ENCODE measurements at regions not wholly inside any gene's neighbourhood (a gene's known extent, or its start where the extent isn't known, plus 50 kb on each side); places are given as distances from the start of the nearest gene placed in this dataset.
"Not testable (repeated sequence)": the region's sequence is repeated elsewhere in the genome, so short reads cannot be mapped to it uniquely, and the experiment has no call there.

DNA sequence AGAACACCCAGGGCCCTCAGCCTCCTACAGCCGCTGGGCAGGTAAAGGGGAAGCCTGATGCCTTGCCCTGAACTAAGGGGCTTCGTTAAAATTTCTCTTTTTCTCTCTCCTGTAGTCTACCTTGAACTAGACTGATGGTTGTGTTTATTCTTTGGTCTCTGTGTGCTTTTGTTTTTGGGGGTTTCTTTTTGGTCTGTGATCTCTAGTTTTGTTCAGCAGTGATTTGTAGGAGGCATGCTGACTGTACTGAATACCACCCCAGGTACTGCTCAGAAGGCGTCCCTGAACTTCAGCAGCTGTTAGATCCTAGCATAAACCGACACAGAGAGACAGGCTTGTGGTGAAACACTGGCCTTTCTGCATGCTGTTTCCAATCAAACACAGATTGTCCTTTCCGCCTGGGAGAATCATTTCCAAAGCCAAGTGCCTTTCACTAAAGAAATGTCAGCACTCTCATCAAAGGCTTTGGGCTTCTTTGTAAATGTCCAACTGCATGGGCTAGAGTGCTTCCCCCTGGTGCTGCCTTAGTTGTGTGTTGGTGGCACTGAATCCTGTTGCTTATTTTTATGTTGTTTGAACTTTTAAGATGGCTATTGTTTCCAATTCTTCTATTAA lies 364.7 kb upstream of the SASH1 start:
- DNase-seq, result no peak

DNA sequence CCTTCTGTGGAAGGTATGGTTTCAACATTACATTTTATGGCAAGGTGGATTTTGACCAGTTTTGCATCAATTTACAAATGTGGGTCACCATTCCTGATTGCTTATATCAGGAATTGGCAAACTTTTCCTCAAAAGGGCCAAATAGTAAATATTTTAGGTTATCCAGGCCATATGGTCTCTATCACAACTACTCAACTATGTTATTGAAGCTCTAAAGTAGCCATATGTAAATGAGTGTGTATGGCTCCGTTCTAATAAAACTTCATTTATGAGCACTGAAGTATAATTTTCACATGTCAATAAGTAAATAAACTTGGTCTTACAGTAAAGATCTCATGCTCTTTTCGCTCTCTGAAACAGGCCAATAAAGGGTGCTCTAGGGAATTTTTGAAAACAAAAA lies 362.7 kb upstream of the SASH1 start:
- DNase-seq, result no peak

DNA sequence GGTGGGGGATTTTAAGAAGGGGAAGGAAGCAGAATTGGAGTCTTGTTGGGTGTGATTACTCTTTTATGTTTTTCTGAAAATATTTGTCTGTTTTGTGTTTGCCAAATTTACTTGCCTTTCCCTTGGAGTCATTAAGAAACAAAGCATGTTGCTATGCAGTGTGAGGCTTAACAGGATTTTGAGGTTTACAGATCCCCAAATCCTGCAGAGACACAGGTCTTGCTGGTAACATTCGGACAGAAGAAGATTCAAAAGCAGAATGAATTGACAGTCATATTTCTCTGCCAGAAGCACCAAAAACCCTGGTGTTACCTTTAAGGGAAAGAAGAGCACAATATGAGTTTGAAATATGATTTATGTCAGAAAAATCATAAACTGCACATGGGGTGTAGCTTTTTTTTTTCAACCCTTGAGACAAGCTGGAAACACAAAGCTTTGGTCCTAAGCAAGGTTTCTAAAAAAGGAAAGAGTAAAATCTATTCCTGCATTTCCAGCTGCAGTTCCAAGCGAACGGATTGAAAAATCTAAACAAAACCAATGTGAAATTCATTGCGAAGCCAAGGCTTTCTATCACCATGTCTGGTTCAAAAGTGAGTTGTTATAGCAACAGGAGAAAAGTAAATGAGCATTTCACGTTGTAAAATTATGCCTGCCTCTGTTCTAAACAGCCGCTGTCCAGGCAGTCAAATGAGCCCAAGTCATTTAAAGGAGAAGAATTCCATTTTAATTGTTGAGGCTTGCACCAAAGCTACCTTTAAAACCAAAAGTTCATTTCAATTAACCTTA lies 358.9 kb upstream of the SASH1 start:
- no peak for DNase-seq

DNA sequence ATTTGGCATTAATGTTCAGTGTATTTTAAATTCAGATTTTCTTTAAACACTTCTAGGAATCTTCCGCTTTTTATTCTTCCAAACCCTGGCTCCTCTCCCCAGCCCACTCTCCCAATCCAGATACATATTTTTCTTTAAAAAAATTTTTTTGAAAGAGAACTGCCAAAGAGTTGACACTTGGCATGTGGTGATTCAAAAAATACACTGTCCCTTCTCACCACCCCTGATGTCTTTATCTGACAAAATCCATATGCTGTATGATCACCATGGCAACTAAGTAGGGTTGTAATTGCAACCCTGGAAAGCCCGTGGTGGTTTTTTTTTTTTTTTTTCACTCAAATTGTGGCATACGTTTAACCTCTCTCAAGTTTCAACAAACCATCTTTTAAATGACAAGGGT lies 355.8 kb upstream of the SASH1 start:
- no peak for DNase-seq

DNA sequence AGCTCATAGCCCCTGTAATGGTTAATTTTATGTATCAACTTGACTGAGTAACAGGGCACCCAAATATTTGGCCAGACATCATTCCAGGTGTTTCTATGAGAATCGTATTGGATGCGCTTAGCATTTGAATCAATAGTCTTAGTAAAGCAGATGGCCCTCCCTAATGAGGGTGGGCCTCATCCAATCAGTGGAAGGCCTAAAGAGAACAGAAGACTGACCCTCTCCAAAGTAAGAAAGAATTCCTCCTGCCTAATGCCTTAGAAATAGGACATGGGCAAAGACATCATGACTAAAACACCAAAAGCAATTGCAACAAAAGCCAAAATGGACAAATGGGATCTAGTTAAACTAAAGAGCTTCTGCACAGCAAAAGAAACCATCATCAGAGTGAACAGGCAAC lies 352.5 kb upstream of the SASH1 start:
- DNase-seq, result no peak

DNA sequence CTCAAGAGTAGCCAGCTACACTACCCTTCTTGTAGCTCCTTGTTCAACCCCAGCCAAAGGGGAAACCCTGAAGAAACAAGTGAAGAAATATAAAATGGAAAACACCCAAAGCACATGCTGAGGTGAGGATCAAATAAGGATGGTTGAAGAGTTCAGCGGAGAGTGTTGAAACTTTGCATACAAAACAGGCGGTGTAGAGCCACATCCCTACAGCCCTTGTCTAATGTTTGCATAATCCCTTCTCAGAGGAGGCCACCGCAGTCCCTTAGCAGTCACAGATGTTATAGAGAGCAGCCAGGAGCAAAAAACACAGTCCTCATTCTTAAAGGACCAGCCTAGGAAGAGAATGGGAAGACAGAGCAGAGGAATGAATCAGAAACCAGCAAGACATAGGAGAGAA lies 350.7 kb upstream of the SASH1 start:
- DNase-seq, result no peak

DNA sequence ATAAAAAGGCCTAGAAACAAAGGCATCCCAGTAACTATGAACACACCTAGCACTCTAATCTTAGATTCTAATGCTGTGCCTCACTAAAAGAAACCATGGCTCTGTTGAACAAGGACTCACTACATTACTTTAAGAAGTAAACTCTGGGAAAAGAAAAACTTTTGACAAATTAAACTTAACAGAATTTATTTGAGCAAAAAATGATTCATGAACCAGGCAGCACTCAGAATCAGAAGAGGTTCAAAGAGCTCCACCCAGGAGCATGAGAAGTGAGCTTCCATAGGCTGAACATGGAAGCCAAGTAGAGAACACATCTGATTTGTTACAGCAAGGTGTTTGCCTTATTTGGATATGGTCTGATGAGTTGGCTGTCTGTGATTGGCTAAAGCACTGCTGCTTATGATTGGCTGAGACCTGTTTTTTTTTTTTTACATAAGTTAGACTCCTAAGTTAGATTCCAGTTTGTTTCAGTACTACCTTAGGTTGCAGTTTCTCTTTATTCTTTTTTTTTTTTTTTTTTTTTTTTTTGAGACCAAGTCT lies 343.6 kb upstream of the SASH1 start:
- DNase-seq, result no peak

DNA sequence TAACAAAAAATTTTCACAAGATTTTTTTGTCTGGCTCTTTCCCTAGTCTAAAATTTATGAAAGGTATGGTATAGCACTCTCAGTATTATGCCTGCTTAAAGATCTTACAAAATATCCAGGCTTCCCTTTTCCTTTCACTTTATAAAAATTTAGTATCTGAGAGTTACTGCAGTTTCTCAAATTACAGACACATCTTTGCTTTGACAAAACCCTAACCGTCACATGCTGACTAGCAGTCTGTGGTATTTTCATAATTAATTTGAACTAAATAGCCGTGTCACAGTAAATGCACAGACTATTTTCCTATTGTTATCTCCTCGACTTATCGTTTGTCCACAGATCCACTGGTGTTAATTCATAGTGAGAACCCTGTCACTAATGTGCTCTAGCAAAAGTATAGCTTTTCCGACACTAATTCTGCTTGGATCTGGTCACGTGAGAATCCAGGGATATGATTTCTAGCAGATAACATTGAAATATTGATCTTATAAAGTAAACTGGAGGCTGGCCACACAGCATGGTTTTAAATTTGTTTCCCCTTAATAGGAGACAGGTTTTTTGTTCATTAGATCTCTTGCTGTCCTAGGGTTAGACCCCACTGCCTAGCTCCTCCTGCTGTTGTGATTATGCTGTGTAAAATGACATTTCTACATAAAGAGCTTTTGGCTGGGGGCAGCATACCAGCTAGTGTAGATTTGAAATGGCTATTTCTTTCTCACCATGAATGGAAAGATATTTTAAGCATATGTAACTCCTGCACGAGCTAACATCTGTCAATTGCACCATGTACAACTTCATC lies 340.6 kb upstream of the SASH1 start:
- DNase-seq, result no peak

DNA sequence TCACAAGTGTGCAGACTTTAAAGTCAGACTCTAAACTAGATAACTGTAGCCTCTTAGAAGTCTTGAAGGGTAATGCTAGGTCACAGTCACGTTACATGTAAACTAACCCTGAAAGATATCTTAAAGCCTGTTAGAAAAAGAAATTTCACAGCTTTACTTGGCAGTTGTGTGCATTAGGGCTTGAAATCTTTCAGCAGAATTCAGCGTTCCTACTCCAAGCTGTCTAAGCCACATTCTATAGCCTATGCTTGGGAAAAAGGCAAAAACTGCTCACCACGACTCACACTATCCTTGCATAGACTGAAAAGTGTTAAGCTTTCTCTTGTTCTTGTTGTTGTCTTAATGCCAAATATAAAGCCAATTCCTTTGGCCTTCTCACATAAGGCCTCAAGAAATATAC lies 338.0 kb upstream of the SASH1 start:
- no peak for DNase-seq

DNA sequence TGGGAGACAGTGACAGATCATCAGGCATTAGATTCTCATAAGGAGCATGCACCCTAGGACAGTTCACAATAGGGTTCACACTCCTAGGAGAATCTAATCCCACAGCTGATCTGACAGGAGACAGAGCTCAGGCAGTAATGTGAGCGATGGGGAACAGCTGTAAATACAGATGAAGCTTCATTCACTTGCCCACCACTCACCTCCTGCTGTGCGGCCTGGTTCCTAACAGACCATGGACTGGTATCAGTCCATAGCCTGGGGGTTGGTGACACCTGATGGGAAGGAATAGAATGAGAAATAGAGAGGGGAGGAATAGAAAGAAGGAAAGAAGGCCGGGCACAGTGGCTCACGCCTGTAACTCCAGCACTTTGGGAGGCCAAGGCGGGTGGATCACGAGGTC lies 336.8 kb upstream of the SASH1 start:
- no peak for DNase-seq

DNA sequence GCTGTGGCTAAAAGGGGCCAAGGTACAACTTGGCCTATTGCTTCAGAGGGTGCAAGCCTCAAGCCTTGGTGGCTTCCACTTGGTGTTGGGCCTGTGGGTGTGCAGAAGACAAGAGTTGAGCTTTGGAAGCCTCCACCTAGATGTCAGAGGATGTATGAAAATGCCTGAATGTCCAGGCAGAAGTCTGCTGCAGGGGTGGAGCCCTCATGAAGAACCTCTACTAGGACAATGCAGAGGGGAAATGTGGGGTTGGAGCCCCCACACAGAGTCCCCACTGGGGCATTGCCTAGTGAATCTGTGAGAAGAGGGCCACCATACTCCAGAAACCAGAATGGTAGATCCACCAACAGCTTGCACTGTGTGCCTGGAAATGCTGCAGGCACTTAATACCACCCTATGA lies 332.1 kb upstream of the SASH1 start:
- DNase-seq, result not testable (repeated sequence)

DNA sequence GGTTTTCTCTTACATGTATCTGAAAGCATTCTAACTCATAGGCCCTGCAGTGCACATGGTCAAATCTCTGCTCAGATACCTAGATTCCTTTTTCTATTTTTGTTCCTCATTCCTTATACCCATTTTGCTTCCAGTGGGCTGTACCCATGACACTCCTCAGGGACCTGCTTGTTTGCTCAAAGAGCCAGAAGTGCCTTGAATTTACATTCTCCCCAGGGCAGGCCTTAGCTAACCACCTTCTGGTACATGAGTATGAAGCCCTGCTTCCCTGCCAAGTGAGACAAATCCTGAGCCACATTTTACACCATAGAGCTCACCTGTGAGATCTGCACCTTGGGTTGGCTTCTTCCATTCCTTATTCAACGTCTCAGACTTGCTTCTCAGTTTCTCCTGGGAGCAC lies 326.6 kb upstream of the SASH1 start:
- DNase-seq, result no peak

DNA sequence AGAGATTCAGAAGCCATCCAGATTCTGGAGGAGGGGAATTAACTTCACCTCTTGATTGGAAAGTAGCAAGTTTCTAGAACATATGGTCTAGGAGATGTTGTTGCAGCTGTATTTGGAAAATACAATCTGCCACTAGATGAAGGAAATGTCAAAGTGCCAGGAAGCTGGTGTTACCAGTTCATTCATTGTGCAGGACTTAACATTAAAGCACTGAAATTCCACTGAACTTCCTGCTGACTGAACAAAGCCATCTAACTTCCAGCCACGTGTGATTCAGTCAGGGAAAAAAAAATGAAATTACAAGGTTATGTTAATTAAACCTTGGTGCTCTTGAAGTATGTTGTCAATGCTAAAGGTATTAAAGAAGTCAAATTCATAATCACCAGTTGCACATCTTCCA lies 321.5 kb upstream of the SASH1 start:
- no peak for DNase-seq

DNA sequence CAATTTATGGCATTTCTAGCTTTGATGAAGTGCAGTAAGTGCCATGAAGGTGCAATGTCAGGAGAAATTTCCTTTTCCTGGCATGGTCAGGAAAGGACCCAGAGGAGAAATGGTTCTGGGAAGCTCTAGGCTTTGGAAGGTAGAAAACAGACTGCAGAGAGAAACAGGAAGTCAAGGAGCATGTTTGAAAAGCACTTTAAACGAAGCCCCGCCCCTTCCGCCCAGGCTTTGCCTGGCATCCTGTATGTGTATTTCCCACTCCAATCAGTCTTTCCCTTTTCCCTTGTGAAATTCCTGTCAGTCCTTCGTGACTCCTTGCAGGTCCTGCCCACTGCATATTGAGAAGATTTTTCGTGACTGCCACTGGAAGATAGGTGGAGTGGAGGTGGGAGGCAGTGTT lies 320.9 kb upstream of the SASH1 start:
- no peak for DNase-seq

DNA sequence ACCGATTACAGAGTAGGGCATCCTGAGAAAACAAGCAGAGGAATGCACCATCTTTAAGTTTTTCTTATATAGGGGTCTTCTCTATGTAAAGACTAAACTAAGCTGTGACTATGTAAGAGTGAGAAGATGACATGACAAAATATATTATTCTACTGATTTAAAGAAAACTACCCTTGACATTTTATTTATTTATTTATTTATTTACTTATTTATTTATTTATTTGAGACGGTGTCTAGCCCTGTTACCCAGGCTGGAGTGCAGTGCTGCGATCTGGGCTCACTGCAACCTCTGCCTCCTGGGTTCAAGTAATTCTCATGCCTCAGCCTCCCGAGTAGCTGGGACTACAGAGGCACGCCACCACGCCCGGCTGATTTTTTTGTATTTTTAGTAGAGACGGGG lies 320.4 kb upstream of the SASH1 start:
- not testable (repeated sequence) for DNase-seq

DNA sequence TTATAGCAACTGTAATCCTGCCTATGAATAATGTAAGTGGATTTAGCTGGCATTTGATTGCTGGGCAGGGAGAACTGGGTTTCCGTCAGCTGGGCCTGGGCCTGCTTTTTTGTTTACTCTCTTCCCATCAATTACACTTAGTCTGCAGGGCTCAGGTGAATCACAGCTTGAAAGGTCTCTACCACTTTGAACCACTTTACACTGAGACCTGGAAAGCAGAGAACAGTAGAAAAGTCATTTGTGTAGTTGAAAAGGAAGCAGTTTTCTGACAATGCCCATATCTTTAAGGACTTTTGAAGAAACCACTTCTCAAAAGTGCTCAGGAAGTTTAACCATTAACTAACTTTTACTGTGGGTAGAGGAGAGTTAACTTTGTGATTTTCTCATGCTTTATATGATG lies 315.4 kb upstream of the SASH1 start:
- no peak for DNase-seq

DNA sequence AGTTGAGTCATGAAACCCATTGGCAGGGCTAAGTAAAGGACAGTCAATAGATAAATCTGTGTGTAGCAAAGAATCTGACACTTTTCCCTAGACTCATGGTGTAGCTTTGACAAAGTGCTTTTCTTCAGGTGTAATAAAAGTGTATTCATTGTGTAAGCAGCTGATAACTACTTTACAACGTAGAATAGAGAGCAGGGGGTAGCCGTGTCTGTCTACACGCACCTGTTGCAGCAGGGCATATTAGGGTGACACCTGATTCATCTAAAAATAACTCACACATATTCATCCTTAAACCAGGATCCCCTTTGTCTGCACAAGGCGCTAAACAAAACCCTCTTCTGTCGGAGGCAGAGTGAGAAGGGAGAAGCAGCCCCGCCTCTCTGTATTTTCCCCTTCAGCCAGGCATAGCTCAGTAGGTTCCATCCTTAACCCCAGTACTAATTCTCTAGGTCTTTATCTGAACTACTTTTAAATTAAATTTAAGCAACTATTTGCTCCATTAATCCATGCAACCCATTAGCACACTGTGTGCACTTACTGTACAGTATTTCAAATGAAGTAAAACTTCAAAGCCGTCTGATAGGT lies 306.7 kb upstream of the SASH1 start:
- no peak for DNase-seq

DNA sequence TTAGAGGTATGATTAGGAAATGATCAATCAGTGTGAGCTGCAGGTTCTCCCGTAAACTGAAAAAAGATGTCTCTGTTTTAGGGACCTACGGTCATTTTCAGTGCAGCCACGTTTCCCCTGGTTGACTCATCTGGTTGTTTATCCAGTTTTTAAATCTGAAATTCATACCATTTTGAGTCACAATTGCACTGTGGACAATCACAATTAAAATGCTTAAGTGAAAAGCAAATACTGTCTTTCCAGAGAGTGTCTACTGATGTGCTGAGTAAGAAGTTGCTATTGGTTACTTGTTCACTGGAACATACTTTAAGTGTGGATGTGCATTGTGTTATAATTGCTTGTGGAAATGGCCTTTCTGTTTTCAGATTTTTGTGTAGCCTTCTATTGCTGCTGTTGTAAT lies 305.1 kb upstream of the SASH1 start:
- no peak for DNase-seq

DNA sequence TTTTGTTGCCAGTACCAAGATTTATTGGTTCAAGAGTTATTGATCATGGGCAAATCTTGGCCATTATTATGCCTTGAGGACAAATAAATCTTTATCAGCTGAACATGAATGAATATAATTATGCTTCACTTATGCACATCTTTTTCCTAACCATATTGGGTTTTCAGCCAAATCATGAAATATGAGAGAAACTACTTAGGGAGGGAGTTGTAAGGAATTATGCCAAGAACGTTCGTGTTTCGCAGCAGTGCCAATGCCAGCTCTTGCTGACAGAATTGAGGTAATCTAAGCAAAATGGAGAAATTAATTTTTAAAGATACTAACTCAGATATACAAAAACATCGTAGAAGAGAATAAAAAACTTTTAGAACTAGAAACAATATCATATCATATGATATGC lies 301.1 kb upstream of the SASH1 start:
- no peak for DNase-seq

DNA sequence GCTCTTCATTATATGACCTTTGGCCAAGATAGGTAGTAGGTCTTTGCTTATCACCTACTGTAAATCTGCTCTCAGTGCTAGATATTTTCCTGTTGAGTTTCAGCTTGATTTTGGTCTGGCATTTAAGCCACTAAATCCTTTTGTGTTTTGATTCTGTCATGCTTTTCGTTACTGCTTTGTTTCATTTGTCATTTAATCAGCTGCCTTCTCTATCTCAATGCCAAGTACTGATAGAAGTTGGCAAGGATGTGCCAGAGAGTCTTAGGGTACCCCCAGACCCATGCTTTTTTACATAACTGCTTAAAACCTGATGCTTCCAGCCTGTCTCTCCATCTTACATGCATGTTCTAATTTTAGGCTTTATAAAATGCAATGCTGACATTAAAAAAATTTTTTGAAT lies 300.1 kb upstream of the SASH1 start:
- DNase-seq, result no peak

DNA sequence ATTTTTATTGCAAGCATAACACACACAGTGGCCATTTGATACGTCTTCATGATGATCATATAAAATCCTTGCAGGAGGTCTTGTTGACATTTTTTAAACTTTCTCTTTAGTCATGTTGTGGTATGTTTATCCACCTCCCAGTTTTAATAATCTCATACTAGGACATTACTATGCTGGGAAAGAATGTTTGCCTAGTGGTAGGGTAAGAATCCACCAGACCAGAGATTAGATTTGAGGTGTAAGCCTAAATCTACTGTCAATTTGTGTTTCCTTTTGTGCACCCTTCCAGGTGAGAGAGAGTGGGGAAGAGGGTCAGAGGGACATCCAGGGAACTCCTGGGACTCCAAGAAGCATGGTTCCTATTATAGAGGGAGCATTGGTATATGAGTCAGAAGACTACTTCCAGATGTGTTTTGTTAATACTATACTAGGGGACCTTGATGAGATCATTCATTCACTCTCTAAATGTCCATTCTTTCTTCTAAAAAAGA lies 298.3 kb upstream of the SASH1 start:
- no peak for DNase-seq

DNA sequence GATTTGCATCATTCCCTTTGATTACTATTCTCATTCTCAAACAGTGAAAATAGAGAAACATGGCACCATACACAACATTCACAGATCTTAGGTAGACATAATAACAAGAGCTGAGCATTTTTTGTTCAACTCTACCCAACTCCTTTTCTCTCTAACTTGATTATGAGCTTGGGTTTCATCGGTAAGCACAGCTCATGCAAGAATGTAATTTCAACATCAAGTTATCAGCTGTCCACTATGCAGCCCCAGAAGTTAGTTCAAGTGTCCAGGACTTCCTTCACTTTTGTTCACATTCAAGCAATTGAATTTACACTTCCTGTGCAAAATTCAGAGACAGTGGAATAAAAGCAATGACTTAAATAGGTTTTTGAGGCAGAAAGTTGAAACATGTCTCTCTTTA lies 297.7 kb upstream of the SASH1 start:
- no peak for DNase-seq

DNA sequence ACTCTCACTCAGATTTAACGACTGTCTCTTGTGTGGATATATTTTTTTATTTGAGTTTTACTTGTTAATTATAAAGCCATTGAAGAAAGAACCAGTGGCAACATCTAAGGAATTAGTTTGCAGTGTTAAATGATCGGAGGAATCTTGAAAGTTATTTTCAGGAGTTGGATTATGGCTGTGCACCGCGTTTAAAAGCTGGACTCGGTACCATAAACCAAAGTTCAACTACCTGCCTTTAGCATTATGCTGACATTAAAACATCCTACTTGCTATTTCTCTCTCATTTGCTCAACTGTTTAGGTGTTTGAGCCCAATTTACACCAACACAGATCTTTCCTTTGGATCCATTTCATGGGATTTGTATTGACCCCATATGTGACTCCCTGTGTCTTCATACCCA lies 289.4 kb upstream of the SASH1 start:
- DNase-seq, result no peak

Data from occipital lobe (tissue), 1 donor.